NCI-H82 (cell line): ENCODE measurements at regions not wholly inside any gene's neighbourhood (a gene's known extent, or its start where the extent isn't known, plus 50 kb on each side); places are given as distances from the start of the nearest gene placed in this dataset.

Experiments
- DNase-seq: peaks from one replicate; lab custom pipeline; 2025; lab: John Stamatoyannopoulos, UW

DNA sequence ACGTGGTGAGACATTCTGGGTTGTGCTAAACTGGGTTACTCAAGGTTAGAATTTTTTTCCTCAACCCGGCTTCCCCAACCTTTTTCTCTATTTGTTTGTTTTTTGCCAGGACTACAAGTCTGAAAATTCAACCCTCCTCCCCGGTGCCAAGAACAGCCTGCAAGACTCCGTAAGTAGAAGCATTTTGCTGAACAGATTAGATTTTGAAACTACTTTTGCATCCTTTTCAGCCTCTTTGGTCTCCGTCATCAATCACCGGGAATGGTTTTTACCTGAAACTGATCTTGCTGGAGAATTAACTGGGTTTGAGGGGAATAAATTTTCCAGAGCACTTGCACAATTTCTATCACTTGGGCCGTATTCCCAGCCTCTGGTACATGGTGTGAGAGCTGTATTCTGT, 501.2 kb upstream of the EEF2KMT start:
- no peak for DNase-seq

DNA sequence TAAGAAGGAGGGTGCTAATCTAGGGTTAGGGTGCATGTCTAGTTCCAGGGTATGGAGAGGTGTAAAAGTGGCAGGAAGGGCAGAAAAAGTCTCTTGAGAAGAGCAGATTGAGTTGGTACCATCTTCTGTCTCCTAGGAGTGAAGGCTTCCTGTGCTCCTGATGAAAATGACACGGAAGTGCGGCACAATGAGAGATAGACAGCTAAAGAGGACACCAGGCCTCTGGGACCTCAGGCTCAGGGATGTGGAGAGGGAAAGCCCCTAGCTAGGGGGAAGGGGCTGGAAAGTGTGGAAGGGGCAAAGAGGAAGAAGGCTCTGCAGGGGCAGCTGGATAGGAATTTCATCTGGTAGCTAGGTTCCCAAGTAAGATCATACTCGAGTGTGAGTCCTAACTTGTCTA, 498.3 kb upstream of the EEF2KMT start:
- no peak for DNase-seq

DNA sequence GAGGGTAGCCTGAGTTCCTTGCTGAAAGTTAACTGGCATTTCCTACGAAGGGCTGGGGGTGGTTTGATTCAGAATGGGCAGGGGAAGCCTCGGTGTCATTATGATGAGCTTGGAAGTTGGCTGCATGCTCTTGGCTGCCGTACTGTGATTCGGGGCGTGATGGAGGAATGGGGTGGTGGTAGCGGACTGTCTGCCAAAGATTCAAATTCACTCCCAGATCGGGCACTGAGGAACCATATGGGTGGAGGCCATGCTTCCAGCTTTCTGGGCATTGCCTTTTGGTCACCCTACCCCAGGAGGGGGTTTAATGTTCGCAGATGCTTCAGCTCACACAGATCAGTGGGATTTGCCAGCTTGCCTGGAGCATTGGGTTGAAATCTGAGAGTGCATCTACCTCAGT, 492.8 kb upstream of the EEF2KMT start:
- DNase-seq: peak; percentile 40

DNA sequence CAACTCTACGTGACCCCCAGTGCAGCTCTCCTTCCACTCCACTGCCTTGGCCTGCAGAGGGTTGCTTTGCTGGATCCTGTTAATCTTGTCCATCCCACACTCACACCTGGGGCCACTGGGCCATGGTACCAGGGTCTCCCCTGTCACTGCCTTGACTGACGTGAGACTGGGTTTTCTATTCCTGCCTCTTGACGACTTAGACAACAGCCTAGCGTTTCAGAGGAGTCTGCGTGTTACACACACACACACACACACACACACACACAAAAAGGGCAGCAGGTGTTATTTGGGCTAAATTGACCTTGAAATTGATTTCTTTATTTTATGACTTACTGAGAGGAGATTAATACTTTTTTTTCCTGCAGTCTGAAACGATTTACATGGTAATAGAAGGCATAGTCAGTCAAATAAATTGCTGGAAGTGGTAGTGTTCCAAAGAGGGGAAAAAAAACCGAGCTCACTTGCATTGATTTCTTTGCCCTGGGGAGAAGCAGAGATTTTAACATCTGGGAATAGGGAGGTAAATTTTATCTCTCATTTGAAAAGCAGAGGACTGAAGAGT, 492.3 kb upstream of the EEF2KMT start:
- DNase-seq: no peak

DNA sequence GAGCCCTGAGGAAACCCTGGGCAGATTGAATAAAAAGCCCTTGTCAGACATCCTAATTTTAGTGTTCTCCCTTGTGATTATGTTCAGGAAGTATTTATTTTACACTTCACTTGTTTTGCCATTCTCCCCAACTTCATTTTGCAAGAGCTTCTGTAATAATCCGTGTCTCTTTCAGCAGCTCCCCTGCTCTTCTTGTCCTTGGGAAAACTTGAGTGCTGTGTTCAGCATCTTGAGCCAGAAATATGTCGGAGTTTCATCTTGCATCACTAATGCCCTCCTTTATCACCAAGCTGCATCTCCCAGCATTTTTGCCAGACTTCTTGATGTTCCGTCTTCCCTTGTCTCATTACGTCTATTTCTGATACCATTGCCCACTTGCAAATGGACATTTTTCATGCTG, 486.5 kb upstream of the EEF2KMT start:
- no peak for DNase-seq

DNA sequence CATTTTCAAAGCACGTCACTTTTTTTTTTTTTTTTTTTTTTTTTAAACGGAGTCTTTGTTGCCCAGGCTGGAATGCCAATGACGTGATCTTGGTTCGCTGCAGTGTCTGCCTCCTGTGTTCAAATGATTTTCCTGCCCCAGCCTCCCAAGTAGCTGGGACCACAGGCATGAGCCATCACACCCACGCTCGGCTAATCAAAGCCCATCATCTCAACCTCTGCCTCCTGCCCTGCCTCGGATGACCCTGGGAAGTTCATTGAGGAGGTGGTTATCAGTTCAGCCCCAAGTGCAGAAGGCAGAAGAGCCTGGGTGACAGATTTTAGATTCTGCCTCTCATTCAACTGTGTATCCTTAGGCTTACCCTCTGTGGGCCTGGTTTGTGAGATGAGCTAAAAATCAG, 484.9 kb upstream of the EEF2KMT start:
- no peak for DNase-seq

DNA sequence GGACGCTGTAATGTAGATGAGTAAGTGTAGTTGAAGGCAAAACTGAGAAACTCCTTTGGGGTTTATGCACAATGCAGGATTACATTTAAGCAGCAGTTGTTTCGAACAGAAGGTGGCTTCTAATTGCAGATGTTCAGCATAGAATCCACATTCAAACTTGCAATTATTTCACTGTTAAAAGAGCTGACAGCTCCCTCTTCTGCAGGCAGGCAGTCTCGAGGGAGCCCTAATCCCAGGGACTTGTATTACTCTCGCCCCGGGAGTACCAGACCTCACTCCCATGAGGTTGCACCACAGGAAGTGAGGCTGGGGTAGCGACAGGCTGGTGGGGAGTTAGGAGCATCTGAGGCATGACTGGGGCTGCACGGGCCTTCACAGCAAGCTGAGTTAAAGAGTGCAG, 484.3 kb upstream of the EEF2KMT start:
- peak; percentile 64 for DNase-seq

DNA sequence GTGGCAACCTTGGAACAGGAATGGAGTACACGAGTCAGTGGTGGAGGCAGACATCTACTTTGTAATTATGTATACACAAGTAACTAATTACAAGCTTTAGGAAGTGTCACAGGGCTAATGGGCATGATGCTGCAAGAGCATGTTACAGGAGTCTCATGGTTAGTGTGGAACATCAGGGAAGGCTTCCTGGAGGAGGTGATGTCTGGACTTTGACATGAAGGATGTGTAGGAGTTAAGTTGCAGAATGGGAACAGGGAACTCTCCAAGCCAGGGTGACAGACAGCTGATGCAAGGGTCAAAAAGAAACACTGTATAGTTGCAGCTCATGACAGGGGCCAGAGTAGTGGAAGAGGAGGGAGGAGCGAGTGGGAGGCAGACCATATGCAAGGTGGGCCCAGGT, 483.8 kb upstream of the EEF2KMT start:
- DNase-seq: no peak

DNA sequence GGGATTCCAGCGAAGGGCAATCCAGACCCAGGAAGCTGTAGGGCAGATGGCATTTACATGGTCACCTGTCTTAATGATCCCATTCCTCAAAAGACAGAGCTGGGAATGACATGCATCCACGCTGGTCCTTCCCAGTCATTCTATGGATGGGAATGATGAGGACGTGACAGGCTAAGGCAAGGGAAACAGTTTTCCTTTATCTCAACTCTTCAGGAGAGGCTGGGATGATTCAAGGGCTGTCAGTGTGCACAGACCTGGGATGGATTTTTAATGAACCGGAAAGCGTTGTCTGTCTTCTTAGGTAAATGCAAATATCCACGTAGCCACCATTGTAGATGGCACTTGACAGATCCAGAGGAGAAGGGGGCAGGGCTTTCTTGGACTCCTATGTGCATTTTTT, 483.2 kb upstream of the EEF2KMT start:
- DNase-seq: no peak

DNA sequence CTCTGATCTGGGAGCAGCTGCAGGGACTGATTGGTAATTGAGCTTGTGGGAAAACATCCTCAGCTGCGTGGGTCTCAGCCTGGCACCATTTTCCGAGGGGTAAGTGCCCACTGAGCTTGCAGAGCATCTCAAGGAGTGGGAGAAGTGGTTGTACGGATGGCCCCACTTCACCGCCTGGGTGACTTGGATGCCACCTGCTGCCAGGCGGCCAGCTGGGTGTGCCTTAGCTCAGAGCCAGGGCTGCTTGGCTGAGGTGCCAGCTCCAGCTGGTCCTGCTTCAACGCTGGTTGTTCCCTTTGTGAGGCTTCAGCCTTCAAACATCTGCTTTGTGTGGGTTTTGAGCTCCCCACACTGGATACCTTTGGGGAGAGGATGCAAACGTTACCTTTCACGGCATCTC, 482.7 kb upstream of the EEF2KMT start:
- peak; percentile 4 for DNase-seq

DNA sequence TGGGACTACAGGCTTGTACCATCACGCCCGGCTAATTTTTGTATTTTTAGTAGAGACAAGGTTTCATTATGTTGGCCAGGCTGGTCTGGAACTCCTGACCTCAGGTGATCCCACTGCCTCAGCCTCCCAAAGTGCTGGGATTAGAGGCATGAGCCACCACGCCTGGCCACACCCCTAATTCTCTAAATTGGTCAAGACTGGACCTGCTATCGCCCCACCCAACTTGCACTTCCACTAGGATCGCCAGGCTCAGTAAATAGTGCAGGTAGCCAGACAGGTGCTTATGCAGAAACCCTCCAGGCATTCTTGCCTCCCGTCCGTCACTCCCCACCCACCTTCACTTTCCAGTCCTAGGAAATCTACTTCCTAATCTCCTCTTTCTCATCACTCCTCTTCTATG, 481.4 kb upstream of the EEF2KMT start:
- no peak for DNase-seq

DNA sequence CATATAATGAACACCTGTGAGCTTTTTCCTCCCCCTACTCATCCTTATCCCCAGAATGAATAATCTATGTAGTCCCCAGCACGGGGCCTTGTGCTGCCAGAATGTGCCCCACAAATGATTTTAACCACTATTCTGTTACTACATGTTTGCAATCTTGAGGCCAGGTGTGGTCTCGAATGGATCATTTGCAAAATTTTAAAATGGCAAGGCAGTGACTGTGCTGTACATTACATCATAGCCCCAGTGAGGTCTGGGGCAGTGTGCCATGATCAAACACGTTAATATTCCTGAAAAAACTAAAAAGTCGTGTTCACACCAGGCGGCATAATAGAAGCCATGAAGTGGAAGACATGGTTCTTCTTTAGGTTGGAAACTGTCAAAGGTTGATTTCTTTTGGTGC, 479.9 kb upstream of the EEF2KMT start:
- no peak for DNase-seq

DNA sequence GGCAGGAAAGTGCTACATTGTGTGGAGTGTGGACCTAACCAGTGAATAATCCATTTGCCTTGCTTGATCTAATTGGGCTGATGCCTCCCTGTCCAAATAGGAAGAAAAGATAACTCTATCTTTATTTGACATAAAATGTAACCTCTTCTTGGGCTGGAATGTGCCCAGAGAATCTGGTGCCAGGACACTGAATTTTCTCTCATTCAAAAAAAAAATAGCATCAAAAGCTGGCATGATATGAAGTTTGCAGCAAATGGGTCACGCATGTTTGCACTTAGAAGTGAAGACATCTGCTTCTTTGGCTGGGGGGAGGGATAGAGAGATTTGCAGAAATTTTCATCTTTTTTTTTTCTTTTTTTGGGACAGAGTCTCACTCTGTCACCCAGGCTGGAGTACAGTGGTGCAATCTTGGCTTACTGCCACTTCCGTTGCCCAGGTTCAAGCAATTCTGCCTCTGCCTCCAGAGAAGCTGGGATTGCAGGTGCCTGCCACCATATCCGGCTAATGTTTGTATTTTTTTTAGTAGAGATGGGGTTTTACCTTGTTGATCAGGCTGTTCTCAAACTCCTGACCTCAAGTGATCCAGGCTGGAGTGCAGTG, 478.2 kb upstream of the EEF2KMT start:
- no peak for DNase-seq

DNA sequence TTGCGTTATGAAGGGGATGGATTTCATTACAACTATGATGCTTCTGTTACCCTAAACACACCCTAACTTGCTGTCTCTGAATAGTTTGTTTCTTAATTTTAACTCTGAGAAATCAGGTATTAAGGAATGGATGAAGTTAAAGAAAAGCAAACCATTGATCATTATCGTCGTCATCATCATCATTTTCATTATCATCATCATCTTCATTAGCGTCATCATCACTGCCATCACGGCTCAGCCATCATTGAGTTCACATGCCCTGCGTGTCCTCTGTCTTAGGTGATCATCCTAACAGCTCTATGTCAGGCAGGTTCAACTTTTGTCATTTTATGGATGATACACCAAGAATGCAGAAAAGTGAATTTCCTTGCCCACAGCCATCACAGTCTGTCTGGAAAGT, 477.5 kb upstream of the EEF2KMT start:
- DNase-seq: no peak

DNA sequence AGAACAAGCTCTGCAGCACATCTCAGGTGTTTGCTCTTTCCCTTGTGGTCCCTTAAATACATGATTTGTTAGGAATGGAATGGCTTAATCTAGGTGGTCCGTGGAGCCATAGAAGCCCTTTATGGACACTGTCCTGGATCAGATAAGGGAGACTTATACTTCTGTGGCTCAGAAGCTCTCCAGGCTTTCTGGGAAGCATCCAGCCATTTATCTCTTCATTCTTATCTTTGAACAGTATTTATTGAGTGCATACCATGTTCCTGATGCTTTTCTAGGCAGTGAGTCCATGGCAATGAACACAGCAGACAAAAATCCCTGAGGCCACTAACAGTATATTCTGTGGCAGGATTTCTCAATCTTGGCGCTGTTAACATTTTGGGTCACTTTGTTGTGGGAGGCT, 474.5 kb upstream of the EEF2KMT start:
- DNase-seq: no peak

DNA sequence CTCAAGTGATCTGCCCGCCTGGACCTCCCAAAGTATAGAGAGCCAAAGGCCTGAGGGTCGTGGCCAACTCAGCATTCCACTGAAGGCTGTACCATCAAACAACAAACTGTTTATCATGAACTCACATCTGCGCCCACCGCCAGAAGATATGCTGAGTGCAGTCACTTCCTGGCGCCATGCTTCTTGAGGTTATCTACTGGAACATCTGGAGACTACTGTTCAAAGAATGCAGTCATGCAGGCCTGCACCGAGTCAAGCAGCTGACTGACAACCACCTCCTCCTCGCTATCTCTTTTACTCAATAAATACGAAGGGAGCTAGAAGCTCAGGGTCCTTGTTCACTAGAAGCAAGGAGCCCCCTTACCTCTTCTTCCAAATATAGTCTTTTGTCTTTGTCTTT, 473.9 kb upstream of the EEF2KMT start:
- no peak for DNase-seq

DNA sequence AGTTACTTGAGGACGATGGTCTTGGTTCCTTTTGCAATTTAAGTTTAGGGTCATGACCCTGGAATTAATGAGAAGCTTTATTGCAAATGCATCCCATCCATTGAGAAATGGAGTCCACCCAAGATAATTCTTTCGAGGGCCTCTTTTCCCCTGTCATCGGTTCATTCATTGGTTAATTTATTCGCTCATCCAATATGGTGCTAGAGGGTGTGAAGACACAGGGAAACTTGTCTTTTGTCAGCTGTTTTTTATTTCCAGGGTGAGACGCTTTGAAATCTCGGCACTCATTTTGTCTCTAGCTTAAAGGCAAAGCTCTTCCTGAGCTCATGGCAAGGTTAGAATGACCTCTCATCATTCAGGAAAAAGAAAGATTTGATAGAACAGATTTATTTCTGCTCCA, 464.2 kb upstream of the EEF2KMT start:
- no peak for DNase-seq

DNA sequence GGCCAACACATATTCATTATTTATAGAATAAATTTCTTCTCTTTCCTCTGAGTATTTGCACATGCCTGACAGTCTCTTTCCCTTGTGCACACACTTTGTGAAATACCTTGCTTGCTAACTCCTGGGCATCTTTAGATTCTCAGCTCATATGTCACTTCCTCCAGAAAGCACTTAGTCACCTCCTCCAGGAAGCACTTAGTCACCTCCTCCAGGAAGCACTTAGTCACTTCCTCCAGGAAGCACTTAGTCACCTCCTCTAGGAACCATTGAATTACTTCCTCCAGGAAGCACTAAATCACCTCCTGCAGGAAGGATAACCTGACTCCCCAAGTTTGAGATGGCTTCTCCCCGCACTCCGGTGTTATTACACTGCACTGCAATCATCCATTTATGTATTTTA, 462.5 kb upstream of the EEF2KMT start:
- DNase-seq: peak; percentile 14

DNA sequence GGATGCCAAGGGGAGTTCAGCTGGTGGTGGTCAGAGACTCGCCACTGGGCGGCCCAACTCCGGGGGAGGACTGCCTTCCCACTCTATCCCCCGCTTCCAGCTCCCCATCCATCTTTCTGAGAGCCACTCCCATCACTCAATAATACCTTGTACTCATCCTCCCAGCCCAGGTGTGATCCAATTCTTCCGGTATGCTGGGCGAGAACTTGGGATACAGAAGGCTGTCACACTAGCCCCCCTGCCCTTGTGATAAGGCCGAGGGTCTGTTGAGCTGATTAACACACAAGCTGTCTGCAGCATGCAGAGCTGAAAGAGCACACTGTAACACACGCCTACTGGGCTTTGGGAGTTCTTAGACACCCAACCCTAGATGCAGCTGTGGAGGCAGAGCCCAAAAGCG, 460.4 kb upstream of the EEF2KMT start:
- peak; percentile 72 for DNase-seq

DNA sequence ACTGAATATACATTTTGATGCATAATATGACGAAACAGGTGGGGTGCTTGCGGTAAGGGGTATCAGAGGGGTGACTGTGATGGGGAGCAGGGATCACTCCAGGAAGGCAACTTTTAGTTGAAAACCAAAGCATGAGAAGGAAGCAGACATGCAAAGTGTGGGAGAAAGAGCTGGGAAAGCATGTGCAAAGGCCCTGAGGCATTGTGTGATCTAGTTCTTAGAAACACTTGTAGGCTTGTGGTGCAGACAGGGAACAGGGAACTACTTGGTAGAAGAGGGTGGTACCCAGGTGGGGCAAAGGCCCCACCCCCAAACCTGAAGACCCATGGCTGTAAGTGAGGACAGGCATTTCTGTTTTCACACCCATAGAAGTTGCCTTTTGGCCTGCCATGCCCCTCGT, 459.9 kb upstream of the EEF2KMT start:
- no peak for DNase-seq

DNA sequence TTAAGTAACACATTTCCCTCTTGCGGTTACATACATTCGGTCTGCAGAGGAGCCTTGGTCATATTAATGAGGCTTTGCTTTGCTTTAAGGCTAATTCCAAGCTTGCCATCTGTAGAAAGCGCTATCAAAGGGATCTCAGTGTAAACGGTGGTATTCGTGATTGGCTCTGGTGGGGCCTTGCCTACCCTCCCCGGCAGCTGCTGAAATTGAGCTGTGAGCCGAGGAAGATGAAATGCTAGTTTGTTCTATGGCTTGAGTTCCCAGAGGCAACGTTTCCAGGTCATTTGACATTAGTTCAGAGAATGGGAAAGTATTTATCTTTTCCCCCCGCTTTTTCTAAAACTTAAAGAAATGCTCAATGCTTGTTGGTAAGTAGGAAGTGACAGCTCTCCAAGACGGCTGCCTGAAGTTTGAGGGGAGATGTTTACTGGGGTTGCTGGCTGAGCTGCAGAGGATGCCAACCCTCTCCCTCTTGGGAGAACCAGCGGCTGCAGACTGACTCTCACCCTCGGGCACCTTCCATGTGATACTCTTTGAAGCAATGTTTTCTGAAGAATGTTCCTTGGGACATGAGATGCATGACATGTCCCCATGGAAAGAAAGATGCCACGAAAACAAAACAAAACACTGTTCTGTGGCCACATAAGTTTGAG, 458.7 kb upstream of the EEF2KMT start:
- peak; percentile 43 for DNase-seq

DNA sequence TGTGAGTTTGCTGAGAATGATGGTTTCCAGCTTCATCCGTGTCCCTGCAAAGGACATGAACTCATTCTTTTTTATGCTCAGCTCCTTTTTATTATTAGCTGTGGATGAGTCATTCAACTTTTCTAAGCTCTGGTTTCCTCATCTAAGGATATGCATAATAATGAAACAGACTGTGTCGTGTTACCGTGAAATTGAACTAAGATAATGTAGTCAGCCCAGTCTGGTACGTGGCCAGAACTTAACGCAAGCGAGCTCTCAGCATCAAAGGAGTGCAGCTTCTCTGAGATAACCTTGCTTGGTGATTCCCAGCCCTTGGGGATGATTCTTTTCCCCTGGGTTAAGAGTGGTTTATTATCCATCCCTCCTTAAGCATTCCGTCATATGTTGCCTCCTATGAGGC, 454.3 kb upstream of the EEF2KMT start:
- DNase-seq: no peak

DNA sequence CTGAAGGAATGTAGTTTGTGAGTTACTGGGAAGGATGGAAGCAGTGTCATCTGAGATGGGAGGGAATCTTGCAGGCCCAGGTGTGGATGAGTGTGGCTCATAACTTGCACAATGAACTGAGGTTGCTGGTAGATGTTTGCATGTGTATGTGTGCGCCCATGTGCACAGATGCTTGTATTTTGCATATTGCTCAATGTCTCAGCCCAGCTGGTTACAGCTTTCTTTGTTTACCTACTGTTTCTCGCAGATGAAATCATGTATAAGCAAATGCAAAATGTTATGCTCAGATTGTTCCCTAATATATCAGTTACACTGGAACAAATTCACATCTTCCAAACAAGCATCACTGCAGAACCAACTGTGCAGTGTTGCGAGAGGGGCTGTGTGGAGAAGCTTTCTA, 452.2 kb upstream of the EEF2KMT start:
- DNase-seq: no peak

DNA sequence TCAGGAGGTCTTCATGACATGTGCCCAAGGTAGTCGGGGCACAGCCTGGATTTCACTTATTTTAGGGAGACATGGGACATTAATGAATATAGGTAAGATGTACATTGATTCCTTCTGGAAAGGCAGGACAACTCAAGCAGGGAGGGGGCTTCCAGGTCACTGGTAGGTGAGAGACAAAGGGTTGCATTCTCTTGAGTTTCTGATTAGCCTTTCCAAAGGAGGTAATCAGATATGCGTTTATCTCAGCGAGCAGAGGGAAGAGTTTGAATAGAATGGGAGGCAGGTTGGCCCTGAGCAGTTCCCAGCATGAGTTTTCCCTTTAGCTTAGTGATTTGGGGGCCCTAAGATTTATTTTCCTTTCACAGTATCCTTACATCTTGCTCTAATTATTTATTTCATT, 443.8 kb upstream of the EEF2KMT start:
- no peak for DNase-seq
